ENCODE measurements at regions not wholly inside any gene's neighbourhood (a gene's known extent, or its start where the extent isn't known, plus 50 kb on each side); places are given as distances from the start of the nearest gene placed in this dataset.
"Not testable (repeated sequence)": the region's sequence is repeated elsewhere in the genome, so short reads cannot be mapped to it uniquely, and the experiment has no call there.

DNA sequence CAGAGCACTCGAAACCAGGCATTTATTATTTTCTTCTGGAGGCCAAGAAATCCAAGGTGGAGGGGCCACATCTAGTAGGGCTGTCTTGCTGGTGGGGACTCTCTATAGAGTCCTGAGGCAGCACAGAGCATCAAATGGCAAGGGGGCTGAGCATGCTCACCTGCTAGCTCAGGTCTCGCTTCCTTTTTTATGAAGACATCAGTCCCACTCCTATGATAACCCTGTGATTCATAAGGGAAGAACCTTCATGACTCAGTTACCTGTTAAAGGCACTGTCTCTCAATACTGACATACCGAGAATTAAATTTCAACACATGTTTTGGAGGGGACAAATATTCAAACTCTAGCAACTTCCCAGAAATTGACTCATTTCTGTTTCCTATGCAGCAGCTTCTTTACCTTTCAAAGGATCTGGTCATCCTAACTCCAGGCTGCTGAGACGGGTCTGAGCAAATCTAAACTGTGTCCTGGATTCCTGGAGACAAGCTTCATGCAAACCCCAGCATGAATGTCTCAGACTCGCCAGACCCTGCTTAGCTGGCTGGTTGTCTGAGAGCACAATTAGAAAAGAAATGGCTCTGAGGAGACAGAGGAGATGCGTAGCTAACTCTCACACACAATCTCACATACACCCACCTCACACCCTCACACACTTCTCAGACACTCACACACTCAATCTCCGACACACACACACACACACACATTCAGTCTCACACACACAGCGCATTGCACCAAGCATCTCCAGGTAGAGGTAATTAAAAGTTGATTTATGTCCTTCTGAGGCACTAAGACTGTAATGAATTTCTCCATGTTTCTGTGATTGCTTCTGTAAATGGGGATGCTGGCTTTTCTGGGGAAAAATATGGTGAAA, 280.8 kb downstream of the BCL2L11 start:
- intact Hi-C loops (cut with micrococcal nuclease; ENCODE audit: unreplicated experiment) = not testable (repeated sequence)

DNA sequence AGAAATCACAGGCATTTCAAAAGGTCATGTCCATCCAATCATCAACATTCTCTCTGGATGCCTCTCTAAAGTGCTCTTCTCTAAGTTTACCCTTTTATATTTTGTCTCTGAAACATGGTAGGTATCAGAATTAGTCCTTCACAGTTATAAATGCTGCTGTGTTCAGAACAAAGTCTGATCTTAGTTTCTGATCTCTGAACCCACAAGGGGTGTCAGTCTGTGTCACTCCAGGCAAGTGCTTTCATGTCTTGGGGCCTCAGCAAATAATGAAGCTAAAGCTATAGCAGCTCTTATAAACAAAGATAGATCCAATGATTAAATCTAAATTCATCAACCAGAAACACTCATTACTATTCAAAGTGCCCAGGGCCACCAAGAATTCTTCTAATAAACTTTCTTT, 281.7 kb downstream of the BCL2L11 start:
- H3K27ac ChIP-seq (ENCODE audit: low read depth, low read length, poor library complexity, severe bottlenecking); H2AFZ ChIP-seq (ENCODE audit: low read length); H3K36me3 ChIP-seq (ENCODE audit: insufficient read depth, low read length); H4K20me1 ChIP-seq (ENCODE audit: insufficient read depth, low read length); H3K4me2 ChIP-seq (ENCODE audit: low read length); H3K9me2 ChIP-seq (ENCODE audit: insufficient read depth, low read length); BruUV-seq (replicated peaks); H3K9me3 ChIP-seq (ENCODE audit: low read length); H3K79me2 ChIP-seq (ENCODE audit: insufficient read depth, low read depth, low read length); CTCF ChIA-PET (ENCODE audit: unreplicated experiment); H3K4me3 ChIP-seq (ENCODE audit: low read depth, low read length, poor library complexity, severe bottlenecking); intact Hi-C loops (cut with micrococcal nuclease; ENCODE audit: unreplicated experiment); DNase-seq (ENCODE audit: low spot score); H3K4me1 ChIP-seq (ENCODE audit: insufficient read depth, low read length, poor library complexity, severe bottlenecking); POLR2A ChIA-PET: not testable (repeated sequence)

More for the DNA sequence above, 280.8 kb downstream of the BCL2L11 start:
- DNase-seq (ENCODE audit: low spot score); BruUV-seq (replicated peaks); H3K9me3 ChIP-seq (ENCODE audit: low read length); H3K4me3 ChIP-seq (ENCODE audit: low read depth, low read length, poor library complexity, severe bottlenecking); H3K4me1 ChIP-seq (ENCODE audit: insufficient read depth, low read length, poor library complexity, severe bottlenecking); H3K79me2 ChIP-seq (ENCODE audit: insufficient read depth, low read depth, low read length); H3K27ac ChIP-seq (ENCODE audit: low read depth, low read length, poor library complexity, severe bottlenecking); CTCF ChIA-PET (ENCODE audit: unreplicated experiment); H3K9me2 ChIP-seq (ENCODE audit: insufficient read depth, low read length); H2AFZ ChIP-seq (ENCODE audit: low read length); H3K4me2 ChIP-seq (ENCODE audit: low read length); H4K20me1 ChIP-seq (ENCODE audit: insufficient read depth, low read length); POLR2A ChIA-PET; H3K36me3 ChIP-seq (ENCODE audit: insufficient read depth, low read length): not testable (repeated sequence)

DNA sequence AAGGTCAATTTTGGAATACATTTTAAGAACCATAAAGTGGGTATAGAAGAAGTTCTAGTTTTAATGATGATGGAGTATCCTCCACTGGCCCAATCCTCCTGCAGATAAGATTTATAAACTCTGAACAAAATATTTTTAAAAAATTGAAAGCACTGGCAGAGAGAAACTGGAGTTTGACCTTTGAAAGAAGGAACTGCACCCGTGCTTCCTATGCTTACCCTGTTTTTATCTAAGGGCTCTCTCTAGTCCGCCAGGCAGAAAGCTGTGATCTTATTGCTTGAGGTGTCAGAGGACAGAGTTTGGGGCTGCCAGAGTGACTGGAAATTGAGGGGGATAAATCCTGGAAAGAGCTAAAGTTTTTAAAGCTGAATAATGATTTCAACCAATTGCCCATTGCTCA, 282.6 kb downstream of the BCL2L11 start:
- CTCF ChIA-PET (ENCODE audit: unreplicated experiment) = not testable (repeated sequence)

DNA sequence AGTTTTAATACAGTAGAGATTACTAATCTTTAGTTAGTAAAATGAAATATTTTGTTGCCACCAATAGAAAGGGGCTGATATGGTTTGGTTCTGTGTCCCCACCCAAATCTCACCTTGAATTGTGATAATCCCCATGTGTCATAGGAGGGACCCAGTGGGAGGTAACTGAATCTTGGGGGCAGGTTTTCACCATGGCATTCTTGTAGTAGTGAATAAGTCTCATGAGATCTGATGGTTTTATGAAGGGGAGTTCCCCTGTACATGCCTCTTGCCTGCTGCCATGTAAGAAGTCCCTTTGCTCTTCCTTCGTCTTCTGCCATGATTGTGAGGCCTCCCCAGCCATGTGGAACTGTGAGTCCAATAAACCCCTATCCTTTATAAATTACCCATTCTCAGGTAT, 285.9 kb downstream of the BCL2L11 start:
- H3K36me3 ChIP-seq (ENCODE audit: insufficient read depth, low read length); H3K4me3 ChIP-seq (ENCODE audit: low read depth, low read length, poor library complexity, severe bottlenecking); BruUV-seq (replicated peaks); DNase-seq (ENCODE audit: low spot score); CTCF ChIA-PET (ENCODE audit: unreplicated experiment); H3K4me1 ChIP-seq (ENCODE audit: insufficient read depth, low read length, poor library complexity, severe bottlenecking); H3K27ac ChIP-seq (ENCODE audit: low read depth, low read length, poor library complexity, severe bottlenecking); H3K79me2 ChIP-seq (ENCODE audit: insufficient read depth, low read depth, low read length); H3K9me2 ChIP-seq (ENCODE audit: insufficient read depth, low read length); H3K9me3 ChIP-seq (ENCODE audit: low read length); H3K4me2 ChIP-seq (ENCODE audit: low read length); H4K20me1 ChIP-seq (ENCODE audit: insufficient read depth, low read length); intact Hi-C loops (cut with micrococcal nuclease; ENCODE audit: unreplicated experiment); H2AFZ ChIP-seq (ENCODE audit: low read length); POLR2A ChIA-PET: not testable (repeated sequence)

More for the DNA sequence above, 282.6 kb downstream of the BCL2L11 start:
- H3K9me2 ChIP-seq (ENCODE audit: insufficient read depth, low read length); H3K36me3 ChIP-seq (ENCODE audit: insufficient read depth, low read length); POLR2A ChIA-PET; H3K27ac ChIP-seq (ENCODE audit: low read depth, low read length, poor library complexity, severe bottlenecking); H3K9me3 ChIP-seq (ENCODE audit: low read length); DNase-seq (ENCODE audit: low spot score); H2AFZ ChIP-seq (ENCODE audit: low read length); intact Hi-C loops (cut with micrococcal nuclease; ENCODE audit: unreplicated experiment); H3K4me1 ChIP-seq (ENCODE audit: insufficient read depth, low read length, poor library complexity, severe bottlenecking); H4K20me1 ChIP-seq (ENCODE audit: insufficient read depth, low read length); H3K79me2 ChIP-seq (ENCODE audit: insufficient read depth, low read depth, low read length); BruUV-seq (replicated peaks); H3K4me2 ChIP-seq (ENCODE audit: low read length); H3K4me3 ChIP-seq (ENCODE audit: low read depth, low read length, poor library complexity, severe bottlenecking): not testable (repeated sequence)

DNA sequence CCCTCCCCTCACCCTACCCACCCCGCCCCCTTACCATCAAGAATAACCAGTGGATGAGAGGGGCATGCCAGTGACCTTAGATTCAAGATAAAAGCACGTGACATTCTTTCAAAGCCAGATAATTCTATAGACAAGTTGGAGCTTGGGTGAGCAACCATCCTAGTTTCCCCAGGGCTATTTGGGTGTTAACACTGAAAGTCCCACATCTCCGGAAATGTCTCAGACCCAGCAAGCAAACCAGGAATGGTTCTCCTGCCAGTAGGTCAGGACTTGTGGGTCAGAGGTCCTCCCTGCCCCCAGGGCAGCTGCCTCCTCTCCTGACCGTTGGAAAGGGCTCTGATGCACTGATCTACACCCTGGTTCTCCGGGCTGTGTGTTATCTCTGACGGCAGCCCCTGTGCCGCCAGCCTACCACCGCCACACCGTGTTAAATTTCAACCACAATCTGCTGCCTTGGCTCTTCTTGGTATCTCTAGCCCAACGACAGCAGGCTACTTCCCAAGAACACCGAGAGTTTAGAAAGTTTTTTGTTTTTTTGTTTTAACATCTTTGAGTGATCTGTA, 287.0 kb downstream of the BCL2L11 start:
- H3K27ac ChIP-seq (ENCODE audit: low read depth, low read length, poor library complexity, severe bottlenecking); intact Hi-C loops (cut with micrococcal nuclease; ENCODE audit: unreplicated experiment); H2AFZ ChIP-seq (ENCODE audit: low read length); BruUV-seq (replicated peaks); POLR2A ChIA-PET; H3K36me3 ChIP-seq (ENCODE audit: insufficient read depth, low read length); DNase-seq (ENCODE audit: low spot score); H3K4me2 ChIP-seq (ENCODE audit: low read length); H3K4me3 ChIP-seq (ENCODE audit: low read depth, low read length, poor library complexity, severe bottlenecking); H3K79me2 ChIP-seq (ENCODE audit: insufficient read depth, low read depth, low read length); H3K9me3 ChIP-seq (ENCODE audit: low read length); H3K9me2 ChIP-seq (ENCODE audit: insufficient read depth, low read length); H4K20me1 ChIP-seq (ENCODE audit: insufficient read depth, low read length); CTCF ChIA-PET (ENCODE audit: unreplicated experiment); H3K4me1 ChIP-seq (ENCODE audit: insufficient read depth, low read length, poor library complexity, severe bottlenecking): not testable (repeated sequence)

DNA sequence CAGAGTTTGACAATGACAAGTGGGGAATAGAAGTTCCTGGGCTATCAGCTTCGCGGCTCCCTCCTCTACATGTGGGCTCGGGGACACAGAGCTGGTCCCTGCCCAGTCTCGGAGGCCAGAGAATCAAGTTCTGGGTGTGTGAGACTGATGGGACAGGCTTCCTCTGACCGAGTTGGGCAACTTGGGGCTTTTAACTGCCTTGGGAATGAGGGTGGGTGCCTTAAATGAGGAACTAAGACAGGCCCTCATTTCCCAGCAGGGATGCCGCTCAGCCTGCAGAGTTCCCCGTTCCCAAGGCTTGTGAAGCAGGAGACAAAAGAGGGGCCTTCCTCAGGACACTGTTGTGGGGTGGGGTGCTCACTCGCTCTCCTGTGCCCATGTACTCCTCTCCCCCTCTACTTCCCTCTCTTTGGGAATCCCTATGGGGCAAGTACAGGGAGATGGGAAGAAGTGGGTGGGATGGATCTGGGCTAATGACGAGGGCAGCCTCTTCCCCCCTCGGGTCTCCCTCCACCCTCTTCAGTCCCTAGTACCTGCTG, 290.2 kb downstream of the BCL2L11 start:
- H3K9me3 ChIP-seq (ENCODE audit: low read length); POLR2A ChIA-PET; H3K4me1 ChIP-seq (ENCODE audit: insufficient read depth, low read length, poor library complexity, severe bottlenecking); BruUV-seq (replicated peaks); H3K9me2 ChIP-seq (ENCODE audit: insufficient read depth, low read length); H3K4me3 ChIP-seq (ENCODE audit: low read depth, low read length, poor library complexity, severe bottlenecking); H3K36me3 ChIP-seq (ENCODE audit: insufficient read depth, low read length); H4K20me1 ChIP-seq (ENCODE audit: insufficient read depth, low read length); H3K27ac ChIP-seq (ENCODE audit: low read depth, low read length, poor library complexity, severe bottlenecking); intact Hi-C loops (cut with micrococcal nuclease; ENCODE audit: unreplicated experiment); DNase-seq (ENCODE audit: low spot score); H2AFZ ChIP-seq (ENCODE audit: low read length); H3K79me2 ChIP-seq (ENCODE audit: insufficient read depth, low read depth, low read length); H3K4me2 ChIP-seq (ENCODE audit: low read length); CTCF ChIA-PET (ENCODE audit: unreplicated experiment): not testable (repeated sequence)
